Occipital lobe (tissue), 1 donor: ENCODE measurements at regions not wholly inside any gene's neighbourhood (a gene's known extent, or its start where the extent isn't known, plus 50 kb on each side); places are given as distances from the start of the nearest gene placed in this dataset.

Source experiments
- DNase-seq: peaks from one replicate; lab custom pipeline; 2025; lab: John Stamatoyannopoulos, UW

DNA sequence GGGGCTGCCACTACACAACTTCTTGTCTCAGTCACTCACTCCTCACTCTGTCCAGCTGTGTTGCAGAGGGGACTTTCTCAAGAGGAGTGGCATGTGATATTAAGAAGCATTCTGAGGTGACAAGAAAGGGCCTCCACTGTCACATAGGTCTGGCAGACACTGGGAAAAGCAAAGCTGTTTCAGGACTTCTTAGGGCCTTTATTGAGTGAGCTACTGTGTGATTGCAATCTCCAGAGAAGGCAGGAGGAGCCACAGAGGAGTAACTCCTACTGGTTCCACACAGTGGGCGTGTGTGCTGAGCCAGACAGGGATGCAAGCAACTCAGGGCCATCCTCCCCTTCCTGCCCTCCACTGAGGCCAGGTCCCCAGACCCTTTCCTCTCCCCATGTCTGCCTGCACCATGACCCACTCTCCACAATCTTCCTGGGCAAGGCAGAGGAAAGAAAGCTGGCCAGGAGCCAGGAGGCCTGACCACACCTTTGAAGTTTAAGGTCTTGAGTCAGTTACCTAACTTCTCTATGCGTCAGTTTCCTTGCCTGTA lies 262.0 kb upstream of the ZMIZ1 start:
- DNase-seq, result no peak

DNA sequence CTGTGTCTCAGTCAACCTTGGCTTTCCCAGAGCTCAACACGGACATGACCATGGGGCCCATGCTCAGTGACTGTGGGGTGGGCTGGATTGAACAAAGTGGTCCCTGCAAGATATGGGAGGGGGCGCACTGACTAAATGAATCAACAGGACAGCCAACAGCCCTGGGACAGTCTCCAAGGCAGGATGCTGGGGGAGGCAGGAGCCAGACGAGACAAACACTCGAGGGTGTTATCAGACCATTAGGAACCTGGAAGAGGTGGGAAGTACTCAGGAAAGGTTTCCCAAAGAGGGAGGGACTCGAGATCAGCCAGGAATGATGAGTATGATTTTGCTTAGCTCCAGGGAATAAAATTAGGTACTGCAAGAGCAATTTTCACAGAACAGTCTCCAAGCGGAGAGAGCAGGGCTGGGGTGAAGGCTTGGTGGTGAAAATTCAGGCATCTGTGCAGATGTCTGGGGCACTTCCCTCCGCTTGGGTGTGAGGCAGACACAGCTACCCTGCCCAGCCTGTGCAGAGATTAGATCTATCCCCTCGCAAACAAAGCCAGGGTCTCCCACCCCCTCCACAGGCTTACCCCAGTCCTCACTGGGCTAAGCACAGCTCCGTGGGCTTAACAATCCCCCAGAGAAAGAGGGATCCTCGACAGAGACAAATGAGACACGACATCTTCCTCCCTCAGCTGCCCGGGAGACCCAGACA lies 261.1 kb upstream of the ZMIZ1 start:
- DNase-seq, result no peak

DNA sequence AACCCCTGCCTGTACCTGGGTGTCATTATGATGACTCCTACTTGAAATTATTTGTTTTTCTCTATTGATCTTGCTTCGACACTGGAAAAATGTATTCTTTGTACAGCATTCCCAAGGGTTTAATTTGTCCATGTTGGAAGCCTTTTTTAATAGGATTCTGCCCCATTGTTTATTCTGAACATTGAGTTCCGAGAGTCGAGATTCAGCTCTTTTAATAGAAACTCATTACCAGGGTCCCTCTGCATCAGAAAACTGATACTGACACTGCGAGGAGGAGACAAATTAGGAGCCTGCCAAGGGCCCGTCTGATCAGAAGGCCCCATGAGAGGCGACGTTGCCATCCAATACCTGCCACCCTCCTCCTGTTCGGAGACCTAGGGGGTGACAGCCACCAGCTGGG lies 260.5 kb upstream of the ZMIZ1 start:
- DNase-seq, result no peak

DNA sequence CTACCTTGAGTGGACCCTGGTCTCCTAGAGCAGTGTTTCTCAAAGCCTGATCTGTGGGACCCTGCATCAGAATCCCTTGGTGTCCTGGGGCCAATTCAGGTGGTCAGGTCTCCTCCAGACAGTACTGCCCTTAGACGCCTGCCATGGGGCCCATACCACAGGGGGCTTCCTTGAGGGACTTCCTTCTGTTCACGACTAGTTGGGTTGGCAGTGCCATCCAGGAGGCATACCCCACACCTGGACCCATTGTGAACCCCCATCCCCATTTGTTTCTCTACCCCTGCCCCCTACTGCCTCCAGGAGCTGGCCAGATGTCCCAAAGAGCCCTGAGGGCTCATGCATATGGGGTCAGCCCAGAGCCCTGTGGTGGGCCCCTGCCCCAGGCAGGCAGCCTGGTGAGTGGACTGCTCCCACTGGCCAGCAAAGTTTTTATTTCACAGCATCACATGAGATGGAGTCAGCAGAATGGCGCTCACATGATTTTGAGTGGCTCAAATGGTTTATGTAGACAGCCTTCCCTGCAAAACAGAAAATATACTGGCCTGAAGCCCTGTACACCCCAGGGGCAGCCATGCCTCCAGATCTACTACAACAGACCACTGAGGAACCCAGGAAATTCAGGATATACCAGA lies 259.9 kb upstream of the ZMIZ1 start:
- no peak for DNase-seq

DNA sequence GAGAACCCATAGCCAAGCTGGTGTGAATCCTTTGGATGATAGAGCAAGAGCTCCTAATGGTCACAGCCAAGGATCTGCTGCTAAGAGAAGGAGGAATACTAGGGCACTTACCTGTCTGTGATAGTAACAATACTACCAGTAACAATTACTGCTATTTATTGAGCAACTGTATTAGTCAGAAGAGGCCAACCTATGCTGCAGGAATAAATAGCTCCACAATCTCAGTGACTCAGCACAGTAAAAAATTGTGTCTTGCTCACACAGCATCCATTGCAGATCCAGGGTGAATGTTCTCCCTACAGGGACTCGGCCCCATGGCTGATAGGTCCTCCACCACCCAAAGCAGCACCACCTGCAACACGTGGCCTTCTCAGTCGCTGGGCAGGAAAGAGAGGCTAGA lies 257.6 kb upstream of the ZMIZ1 start:
- DNase-seq, result no peak

DNA sequence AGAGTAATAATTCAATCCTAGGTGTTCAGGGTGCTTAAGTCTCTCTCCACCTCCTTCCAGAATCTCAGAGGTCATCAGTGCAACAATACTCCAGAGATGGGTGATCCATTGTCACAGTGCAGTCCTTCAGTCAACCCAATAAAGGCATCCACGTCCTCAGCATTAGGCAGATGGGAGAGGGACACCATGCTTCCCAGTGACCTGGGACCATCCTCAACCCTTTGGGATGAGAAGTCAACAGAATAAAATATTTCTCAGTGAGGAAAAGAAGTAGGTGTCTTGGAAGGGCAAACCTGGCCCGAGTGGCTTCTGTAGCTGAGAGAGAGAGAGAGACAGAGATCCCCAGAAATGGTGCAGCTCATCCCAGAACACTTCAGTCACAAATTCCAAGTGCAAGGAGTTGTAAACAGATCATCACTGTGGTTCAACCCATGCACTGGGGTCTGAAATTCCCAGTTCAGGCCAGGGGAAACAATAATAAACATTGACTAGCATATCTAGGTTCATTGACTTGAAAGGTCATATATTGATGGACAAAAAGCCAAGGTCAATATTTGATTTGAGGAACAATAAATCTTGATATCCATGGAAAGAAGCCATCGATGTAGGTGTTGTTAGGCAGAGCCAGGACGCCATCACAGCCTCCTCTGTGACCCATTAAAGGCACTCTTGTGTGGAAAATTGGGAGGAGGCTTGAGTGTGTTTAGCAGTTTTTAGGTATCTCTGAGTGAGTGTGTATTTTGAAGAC lies 256.0 kb upstream of the ZMIZ1 start:
- DNase-seq, result no peak

DNA sequence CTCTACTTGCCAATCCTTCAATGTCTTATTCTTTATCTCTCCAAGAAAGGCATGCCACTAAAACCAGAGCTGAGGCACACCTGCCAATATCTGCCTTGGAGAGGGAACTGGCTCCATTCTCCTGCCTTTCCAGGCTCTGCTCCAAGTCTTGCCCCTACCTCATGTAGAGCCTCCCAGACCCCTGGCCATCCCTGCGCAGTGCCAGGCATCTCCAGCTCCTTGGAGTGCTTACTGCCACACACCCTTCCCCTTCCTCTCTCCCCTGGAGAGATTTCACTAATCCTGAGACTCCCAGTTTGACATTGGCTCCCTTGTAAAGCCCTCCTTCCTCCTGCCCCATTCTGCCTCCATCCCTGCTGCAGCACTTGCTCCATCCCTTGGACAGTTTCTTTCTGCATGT lies 255.2 kb upstream of the ZMIZ1 start:
- DNase-seq, result no peak

DNA sequence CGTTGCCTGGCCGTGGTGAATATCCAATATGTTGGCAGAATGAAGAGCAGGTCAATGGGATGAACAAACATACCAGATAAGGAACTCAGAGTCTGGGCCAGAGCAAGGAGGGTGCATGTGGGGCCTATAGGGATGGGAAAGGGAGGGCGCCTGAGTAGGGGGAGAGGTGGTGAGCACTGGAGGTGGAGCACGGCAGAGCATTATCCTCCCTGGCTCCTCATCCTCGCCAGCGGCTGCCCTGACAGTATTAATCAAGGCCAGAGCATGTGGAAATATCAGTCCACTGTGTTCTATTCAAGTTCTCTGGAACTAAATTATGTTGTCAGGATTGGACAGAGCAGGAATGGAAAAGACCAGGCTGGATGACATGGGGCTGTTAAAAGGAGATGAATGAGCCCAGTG lies 254.8 kb upstream of the ZMIZ1 start:
- no peak for DNase-seq

DNA sequence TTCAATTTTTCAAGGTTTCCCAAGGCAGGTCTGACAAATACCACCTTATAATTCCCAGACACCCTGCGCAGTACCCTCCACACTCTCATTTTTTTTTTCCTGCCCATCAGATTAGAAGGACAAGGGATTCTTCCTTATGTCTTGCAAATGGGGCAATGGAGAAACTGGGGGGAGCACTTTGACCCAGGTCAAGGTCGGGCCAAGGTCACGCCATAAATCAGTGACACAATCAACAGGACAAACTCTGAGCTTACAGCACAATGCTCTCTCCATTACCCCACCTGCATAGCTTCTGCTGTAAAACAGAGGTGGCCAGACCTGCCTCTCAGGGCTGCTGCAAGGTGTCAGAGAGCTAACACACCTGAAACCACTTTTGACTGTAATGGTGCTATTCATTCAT lies 254.4 kb upstream of the ZMIZ1 start:
- no peak for DNase-seq

DNA sequence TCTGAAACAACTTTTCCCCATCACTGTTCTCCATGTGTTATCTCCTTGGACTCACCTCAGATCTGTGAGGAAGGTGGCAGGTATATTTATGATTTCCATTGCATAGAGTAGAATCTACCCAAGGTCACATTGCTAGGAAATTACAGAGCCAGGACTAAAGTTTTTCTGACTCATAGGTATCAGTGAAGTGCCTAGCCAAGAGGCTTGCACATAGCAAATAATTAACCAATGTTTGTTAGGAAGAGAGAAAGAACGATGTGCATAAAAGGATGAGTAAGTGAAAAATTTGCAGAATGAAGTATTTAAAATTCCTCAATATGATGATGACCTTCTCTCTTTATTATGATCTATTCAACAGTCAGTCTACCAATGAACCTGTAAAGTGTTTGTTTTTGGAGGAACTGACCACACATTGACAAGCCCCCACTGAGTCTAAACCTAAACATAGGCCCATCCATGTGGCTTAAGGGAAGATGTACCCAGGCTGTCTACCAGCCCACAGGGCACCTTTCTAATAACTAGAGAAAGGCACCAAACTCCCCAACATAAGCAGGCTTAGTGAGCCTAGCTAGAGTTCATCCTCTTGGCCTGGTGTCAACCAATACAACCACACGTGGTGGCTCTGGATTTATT lies 252.9 kb upstream of the ZMIZ1 start:
- DNase-seq, result no peak

DNA sequence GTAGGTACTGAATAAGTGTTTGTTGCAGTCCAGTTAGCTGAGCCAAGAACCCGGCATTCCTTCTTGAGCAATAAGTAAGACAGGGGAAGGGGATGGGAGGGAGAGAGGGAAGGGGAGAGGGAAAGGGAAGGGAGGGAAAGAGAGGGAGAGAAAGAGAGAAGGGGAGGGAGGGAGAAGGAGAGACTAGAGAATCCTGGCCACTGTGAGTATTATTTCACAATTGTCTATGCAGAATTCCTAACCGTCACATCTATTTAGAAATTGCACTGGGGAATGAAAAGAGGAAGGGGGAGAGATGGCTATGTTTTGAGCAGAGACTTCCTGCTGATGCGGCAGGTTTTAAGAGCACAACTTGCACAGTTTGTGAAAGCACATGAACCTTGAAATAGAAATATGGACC lies 251.4 kb upstream of the ZMIZ1 start:
- no peak for DNase-seq

DNA sequence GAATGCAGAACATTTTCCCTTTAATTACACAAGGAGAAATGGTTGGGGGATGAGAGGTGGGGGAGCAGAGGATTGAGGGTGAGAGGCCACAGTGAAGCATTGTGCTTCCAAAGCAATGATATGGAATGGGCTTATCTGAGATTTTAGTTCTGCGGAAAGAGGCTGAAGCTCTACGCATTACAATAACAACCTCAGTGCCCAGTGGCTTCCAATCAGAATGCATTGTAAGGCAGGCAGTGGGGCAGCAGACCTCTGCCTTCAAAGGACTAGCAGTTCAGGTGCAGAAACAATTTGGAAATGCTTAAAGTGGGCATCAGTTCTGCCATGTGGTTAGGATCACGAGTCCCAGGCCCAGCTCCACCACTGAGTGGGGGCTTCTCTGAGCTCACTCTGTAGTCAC lies 251.0 kb upstream of the ZMIZ1 start:
- no peak for DNase-seq

DNA sequence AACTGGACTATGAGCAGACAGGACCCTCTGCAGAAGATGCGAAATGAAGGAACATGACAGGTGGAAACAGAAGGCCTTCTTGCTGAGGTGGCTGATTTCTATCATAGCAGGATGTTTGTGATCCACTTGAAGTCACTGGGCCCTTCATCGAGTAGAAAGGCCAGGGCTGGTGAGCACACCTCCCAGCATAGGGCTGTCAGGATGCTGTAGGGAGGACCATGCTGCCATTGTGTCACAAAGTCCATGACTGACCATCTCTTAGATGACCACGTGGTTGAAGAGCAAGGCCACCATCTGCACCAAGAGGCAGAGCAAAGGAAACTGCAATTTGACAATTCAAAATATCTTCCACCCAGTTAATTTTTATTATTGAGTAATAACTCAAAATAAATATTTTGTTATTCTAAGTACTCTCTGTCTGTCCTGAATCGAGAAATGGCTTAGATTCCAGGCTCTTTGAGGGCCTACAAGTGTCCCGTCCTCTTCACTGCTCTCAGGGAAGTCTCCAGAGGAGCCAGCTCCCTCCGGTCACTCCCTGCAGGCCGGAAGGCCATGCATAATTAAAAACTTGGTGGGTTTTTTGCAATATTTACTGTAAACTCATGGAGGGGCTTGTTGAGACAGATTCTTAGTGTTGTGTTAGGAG lies 249.3 kb upstream of the ZMIZ1 start:
- no peak for DNase-seq

DNA sequence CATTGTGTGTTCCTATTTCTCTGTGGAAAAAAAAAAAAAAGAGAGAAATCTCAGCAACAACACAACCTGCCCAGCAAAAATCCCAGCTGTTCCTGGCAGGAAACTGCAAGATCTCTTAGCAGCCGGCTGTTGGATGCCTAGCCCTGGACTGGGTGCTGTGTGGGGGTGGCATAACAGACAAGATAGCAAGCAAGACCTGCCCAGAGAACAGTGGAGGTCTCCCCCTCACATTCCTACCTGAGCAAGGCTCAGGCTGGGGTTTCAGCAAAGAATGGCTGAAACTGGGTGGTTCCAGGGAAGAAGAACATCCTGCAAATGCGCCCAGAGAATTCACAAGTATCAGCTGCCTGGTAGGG lies 248.8 kb upstream of the ZMIZ1 start:
- DNase-seq, result no peak

DNA sequence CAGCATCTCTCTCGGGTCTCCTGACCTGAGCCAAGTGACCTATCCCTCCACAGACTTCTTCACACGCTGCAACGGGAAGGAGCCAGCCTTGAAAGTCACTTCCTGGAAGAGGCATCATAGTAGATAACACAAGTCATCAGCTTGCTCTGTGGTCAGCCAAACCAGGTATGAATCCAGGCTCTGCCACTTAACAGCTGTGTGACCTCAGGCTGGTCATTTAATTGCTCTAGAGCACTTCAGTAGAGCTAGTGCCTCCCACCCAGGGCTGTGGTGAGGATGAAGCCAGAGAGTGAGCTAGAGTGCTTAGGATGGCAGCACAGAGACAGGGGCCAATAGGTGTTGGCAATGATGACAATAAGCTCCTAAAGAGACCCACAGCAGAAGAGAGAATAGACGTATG lies 247.7 kb upstream of the ZMIZ1 start:
- DNase-seq, result no peak

DNA sequence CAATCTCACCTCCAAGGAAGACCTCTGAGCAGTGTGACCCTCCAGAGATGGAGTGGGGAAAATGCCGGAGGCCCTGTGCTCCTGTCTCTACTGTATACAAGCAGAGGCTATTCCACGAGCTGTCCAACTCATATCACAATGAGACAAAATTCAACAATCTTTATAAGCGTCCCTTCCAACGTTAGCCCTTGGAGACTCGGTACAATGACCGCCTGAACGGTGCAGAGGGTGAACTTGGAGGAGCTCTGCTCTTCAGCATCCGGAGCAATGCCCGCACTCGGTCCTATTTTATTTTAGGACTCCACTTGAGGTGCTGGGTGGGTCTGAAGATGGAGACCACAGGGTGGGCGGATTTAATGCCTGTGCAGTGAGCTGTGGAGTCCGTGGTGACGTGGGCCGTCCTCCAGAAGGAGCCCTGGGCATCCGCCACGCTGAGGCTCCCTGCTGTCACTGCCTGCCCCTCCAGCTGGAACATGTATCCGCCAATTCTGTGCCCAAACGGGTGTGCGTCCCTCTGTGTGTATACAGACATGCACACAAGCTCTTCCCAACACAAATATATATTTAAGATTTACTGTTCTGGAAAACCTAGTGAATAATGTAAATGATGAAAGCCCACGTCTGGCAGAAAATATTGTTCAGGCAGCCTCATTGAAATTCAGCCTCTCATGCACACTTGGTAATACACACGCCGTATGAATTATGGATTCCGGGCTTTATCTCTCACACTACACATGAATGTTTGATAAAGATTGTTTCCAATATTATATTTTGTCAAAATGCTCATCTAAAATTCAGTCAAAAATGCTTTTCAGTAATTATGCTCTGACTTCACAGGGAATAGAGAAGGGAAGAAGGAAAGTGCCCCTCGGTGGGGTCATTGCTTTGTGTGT lies 239.9 kb upstream of the ZMIZ1 start:
- DNase-seq, result no peak

DNA sequence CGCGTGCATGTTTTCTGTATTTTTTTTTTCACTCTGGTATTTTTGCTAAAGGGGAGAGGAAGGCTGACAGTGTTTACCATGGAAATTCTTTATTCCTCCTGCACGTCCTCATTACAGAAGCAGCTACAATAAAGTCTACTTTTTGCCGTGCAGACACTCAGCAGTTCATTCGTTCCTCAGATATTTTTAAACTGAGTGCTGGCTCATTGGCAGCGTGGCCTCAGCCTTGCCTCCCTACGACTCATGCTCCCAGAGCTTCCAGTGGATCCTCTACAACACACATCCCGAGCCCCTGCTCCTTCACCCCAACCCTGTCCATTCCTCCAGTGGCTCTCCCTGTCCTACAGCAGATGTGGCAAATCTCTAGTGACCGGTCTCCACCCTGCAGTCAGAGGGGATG lies 239.2 kb upstream of the ZMIZ1 start:
- DNase-seq, result no peak

DNA sequence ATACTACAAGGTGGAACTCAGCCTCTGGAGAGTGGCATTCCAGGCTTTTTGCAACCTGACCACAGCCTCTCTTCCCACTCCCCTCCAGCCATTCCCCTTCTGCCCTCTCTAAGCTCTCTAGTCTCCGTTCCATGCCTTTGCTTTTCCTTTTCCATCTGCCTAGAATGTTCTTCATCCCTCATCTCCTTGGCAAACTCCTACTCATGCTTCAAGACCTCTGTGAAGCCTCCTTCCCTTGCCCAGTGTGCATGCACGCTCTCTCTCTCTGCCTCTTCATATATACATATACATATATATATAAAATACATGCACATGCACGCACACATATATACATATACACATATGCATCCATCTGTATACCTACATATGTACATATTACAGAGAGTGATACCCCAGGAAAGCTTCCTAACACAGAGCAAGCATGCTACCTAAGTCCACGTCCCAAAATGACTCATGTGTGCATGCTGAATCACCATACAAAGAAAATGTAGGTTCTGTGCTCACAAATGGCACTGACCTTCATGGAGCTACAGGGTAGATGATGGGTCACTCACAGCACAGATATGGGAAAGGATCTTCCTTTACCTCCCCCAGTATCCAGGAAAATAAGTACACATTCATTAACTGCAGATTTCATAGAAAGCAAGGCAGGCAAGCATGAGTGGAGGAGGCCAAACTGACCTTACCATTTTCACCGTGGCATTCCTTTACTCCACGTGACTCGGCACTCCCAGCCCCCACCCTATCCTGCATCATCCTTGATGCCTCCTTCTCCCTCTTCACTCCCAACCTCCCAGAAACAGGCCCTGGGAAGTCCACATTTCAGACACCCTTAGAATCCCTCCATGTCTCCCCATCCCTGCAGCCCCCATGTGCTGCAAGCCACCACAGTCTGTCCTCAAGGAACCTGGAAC lies 238.4 kb upstream of the ZMIZ1 start:
- DNase-seq, result no peak

DNA sequence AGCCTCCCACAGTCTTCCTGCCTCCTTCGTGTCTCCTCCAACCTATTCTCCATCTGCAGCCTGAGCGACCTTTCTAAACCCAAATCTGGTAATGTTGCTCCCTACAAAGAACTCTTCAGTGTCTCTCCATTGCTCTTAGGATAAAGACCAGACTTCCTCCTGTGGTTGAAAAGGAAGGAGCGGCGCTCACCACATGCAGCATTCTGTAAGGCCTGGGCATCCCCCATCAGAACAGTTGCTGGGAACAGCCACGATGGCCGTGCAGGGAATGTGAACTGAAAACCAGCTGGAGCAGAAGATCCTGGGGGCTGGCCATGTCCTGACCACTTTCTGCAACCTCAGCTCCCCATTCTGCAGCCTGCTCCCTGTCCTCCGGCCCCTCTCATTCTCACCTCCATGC lies 237.8 kb upstream of the ZMIZ1 start:
- no peak for DNase-seq

DNA sequence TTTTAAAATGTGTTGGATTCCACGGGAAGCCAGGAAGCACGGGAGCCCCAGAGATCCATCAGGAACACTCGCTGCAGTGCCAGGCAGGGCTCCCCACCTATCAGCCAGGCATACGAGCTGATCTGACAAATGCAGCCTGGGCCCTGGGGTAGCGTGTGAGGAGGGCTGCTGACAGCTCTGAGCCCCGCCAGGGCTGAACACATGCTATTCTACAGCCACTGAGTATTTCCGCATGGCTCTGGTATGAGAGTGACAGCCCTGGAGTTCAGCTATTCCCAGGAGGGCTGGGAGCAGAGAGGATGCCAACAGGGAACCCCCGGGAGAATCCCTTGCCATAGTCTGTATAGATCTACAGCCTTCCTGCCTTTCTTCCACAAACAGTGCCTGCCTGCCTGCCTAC lies 237.3 kb upstream of the ZMIZ1 start:
- no peak for DNase-seq
